ENCODE measurements at regions not wholly inside any gene's neighbourhood (a gene's known extent, or its start where the extent isn't known, plus 50 kb on each side); places are given as distances from the start of the nearest gene placed in this dataset.

DNA sequence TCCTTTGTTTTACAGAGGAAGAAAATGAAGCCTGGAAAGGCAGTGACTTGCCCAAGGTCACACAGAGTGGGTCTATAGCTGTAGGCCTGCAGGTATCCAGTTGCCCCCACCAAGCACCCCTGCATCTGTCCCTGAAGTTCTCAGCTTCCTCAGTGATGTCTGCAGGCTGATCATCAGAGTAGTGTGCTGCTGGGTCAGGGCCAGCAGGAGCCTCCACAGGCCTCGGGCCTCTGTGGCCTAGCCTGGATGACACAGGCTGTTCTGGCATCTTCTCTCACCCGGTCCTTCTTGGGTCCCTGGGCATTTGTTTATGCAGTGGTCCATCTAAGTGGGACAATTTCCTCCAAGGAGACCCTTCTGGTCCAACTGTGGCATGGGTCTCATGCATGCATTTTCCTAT, 74.8 kb upstream of the E2F8 start:
- Histone ChIP-seq H3K9me3 (ENCODE audit: insufficient read depth, low read length) (no peaks in the 10 kb centered on the region), H3K4me3 (ENCODE audit: insufficient read length, low read depth) (no peak overlapping the region), H3K9ac (ENCODE audit: insufficient read length, low read depth) (no peak overlapping the region), H3K27me3 (ENCODE audit: insufficient read depth, insufficient read length) (no peaks in the 10 kb centered on the region), H3K4me1 (ENCODE audit: insufficient read depth, insufficient read length) (no peaks in the 10 kb centered on the region), H3K36me3 (ENCODE audit: insufficient read depth, insufficient read length, low read length) (no peaks in the 10 kb centered on the region)
- TF ChIP-seq ZNF274 (IDR thresholded peaks at IDR 0.05; ENCODE audit: low read depth, low read length) (no peak), SUZ12 (IDR thresholded peaks at IDR 0.05; ENCODE audit: extremely low read depth, insufficient read depth, insufficient read length) (no peak), YY1 (IDR thresholded peaks at IDR 0.05; ENCODE audit: insufficient read depth, insufficient read length) (no peak)
- DNase-seq (ENCODE audit: low read depth, low spot score): no peak

- Histone ChIP-seq H3K4me3 (ENCODE audit: insufficient read length, low read depth) (no peak overlapping the region), H3K27me3 (ENCODE audit: insufficient read depth, insufficient read length) (no peaks in the 10 kb centered on the region), H3K4me1 (ENCODE audit: insufficient read depth, insufficient read length) (no peaks in the 10 kb centered on the region), H3K9me3 (ENCODE audit: insufficient read depth, low read length) (no peaks in the 10 kb centered on the region), H3K9ac (ENCODE audit: insufficient read length, low read depth) (no peak overlapping the region), H3K36me3 (ENCODE audit: insufficient read depth, insufficient read length, low read length) (no peaks in the 10 kb centered on the region)
- TF ChIP-seq SUZ12 (IDR thresholded peaks at IDR 0.05; ENCODE audit: extremely low read depth, insufficient read depth, insufficient read length) (no peak), YY1 (IDR thresholded peaks at IDR 0.05; ENCODE audit: insufficient read depth, insufficient read length) (no peak), ZNF274 (IDR thresholded peaks at IDR 0.05; ENCODE audit: low read depth, low read length) (no peak)
- DNase-seq (ENCODE audit: low read depth, low spot score): no peak
Observed at GRCh38 chr11:19313140-19313539, 72.4 kb upstream of the E2F8 start.

DNA sequence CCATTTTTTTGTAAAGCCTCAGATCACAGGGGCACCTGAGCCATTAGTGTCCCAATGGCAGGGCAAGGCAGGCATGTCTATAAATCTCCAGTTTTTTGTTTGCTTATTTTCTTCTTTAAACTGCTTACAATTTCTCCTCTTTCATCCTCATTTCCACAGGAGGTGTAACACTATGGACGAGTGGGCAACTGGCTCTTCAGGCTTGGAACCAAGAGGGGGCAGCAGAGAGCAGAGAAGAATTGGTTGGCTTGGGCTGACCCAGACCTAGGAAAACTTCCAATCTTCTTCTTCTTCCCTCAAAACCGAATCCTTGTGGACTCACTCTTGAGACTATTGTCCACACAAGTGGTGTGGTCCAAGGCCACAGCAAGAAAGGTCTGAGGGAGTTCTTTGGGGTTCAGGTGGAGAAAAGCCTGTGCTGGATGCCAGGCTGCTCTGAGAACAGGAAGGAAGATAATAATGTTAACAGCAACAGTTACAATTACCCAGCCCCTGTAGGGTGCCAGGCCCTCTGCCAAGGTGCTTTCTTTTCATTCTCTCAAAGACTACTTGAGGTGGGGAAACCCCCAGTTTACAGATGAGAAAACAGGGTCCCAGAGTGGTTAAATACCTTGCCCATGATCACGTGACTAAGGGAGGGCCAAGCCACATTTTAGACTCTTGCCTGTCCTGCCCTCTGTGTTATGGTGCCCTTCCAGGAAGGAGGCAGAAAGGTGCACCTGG, 70.7 kb upstream of the E2F8 start:
- Histone ChIP-seq H3K9me3 (ENCODE audit: insufficient read depth, low read length) (no peaks in the 10 kb centered on the region), H3K36me3 (ENCODE audit: insufficient read depth, insufficient read length, low read length) (no peaks in the 10 kb centered on the region), H3K4me1 (ENCODE audit: insufficient read depth, insufficient read length) (no peaks in the 10 kb centered on the region), H3K9ac (ENCODE audit: insufficient read length, low read depth) (no peak overlapping the region), H3K27me3 (ENCODE audit: insufficient read depth, insufficient read length) (no peaks in the 10 kb centered on the region), H3K4me3 (ENCODE audit: insufficient read length, low read depth) (no peak overlapping the region)
- peak; percentile 23 for DNase-seq (ENCODE audit: low read depth, low spot score)
- TF ChIP-seq YY1 (IDR thresholded peaks at IDR 0.05; ENCODE audit: insufficient read depth, insufficient read length) (no peak), ZNF274 (IDR thresholded peaks at IDR 0.05; ENCODE audit: low read depth, low read length) (no peak), SUZ12 (IDR thresholded peaks at IDR 0.05; ENCODE audit: extremely low read depth, insufficient read depth, insufficient read length) (no peak)

- DNase-seq (ENCODE audit: low read depth, low spot score): no peak
- Histone ChIP-seq H3K4me3 (ENCODE audit: insufficient read length, low read depth) (no peak overlapping the region), H3K27me3 (ENCODE audit: insufficient read depth, insufficient read length) (no peaks in the 10 kb centered on the region), H3K9ac (ENCODE audit: insufficient read length, low read depth) (no peak overlapping the region), H3K36me3 (ENCODE audit: insufficient read depth, insufficient read length, low read length) (no peaks in the 10 kb centered on the region), H3K4me1 (ENCODE audit: insufficient read depth, insufficient read length) (no peaks in the 10 kb centered on the region), H3K9me3 (ENCODE audit: insufficient read depth, low read length) (no peaks in the 10 kb centered on the region)
- TF ChIP-seq YY1 (IDR thresholded peaks at IDR 0.05; ENCODE audit: insufficient read depth, insufficient read length): no peak
Observed at GRCh38 chr11:19307498-19307897, 66.8 kb upstream of the E2F8 start.

- TF ChIP-seq YY1 (IDR thresholded peaks at IDR 0.05; ENCODE audit: insufficient read depth, insufficient read length) (no peak), SUZ12 (IDR thresholded peaks at IDR 0.05; ENCODE audit: extremely low read depth, insufficient read depth, insufficient read length) (no peak), ZNF274 (IDR thresholded peaks at IDR 0.05; ENCODE audit: low read depth, low read length) (no peak)
- H3K27me3 ChIP-seq (ENCODE audit: insufficient read depth, insufficient read length): no peaks in the 10 kb centered on the region
- no peak for DNase-seq (ENCODE audit: low read depth, low spot score)
- no peaks in the 10 kb centered on the region for H3K9me3 ChIP-seq (ENCODE audit: insufficient read depth, low read length)
- H3K4me1 ChIP-seq (ENCODE audit: insufficient read depth, insufficient read length): no peaks in the 10 kb centered on the region
- H3K9ac ChIP-seq (ENCODE audit: insufficient read length, low read depth): no peak overlapping the region
- no peaks in the 10 kb centered on the region for H3K36me3 ChIP-seq (ENCODE audit: insufficient read depth, insufficient read length, low read length)
- no peak overlapping the region for H3K4me3 ChIP-seq (ENCODE audit: insufficient read length, low read depth)
Observed at GRCh38 chr11:19306179-19306944, 65.6 kb upstream of the E2F8 start.

DNA sequence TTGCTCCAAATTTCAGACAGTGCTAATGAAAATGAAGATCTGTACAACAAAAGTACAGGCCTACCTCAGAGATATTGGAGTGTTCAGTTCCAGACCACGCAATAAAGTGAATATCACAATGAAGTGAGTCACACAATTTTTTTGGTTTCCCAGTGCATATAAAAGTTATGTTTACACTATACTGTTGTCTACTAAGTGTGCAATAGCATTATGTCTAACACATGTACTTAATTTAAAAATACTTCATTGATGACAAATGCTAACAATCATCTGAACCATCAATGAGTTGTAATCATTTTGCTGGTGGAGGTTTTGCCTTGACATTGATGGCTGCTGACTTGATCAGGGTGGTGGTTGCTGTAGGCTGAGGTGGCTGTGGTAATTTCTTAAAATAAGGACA, 60.6 kb upstream of the E2F8 start:
- Histone ChIP-seq H3K4me3 (ENCODE audit: insufficient read length, low read depth) (no peak overlapping the region), H3K4me1 (ENCODE audit: insufficient read depth, insufficient read length) (no peaks in the 10 kb centered on the region), H3K27me3 (ENCODE audit: insufficient read depth, insufficient read length) (no peaks in the 10 kb centered on the region), H3K9me3 (ENCODE audit: insufficient read depth, low read length) (no peaks in the 10 kb centered on the region), H3K9ac (ENCODE audit: insufficient read length, low read depth) (no peak overlapping the region), H3K36me3 (ENCODE audit: insufficient read depth, insufficient read length, low read length) (no peaks in the 10 kb centered on the region)
- no peak for TF ChIP-seq ZNF274 (IDR thresholded peaks at IDR 0.05; ENCODE audit: low read depth, low read length)
- TF ChIP-seq YY1 (IDR thresholded peaks at IDR 0.05; ENCODE audit: insufficient read depth, insufficient read length): no peak
- no peak for DNase-seq (ENCODE audit: low read depth, low spot score)

DNA sequence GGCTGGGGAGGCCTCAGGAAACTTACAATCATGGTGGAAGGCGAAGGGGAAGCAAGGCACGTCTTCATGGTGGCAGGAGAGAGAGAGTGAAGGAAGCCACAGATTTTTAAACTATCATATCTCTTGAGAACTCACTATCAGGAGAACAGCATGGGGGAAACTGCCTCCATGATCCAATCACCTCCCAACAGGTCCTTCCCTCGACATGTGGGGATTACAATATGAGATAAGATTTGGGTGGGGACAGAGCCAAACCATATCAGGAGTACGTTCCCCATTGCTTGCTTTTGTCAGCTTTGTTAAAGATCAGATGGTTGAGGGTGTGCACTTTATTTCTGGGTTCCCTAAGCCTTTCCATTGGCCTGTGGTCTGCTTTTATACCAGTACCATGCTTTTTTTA, 53.7 kb upstream of the E2F8 start:
- TF ChIP-seq SUZ12 (IDR thresholded peaks at IDR 0.05; ENCODE audit: extremely low read depth, insufficient read depth, insufficient read length) (no peak), YY1 (IDR thresholded peaks at IDR 0.05; ENCODE audit: insufficient read depth, insufficient read length) (no peak), ZNF274 (IDR thresholded peaks at IDR 0.05; ENCODE audit: low read depth, low read length) (no peak)
- Histone ChIP-seq H3K36me3 (ENCODE audit: insufficient read depth, insufficient read length, low read length) (no peaks in the 10 kb centered on the region), H3K9ac (ENCODE audit: insufficient read length, low read depth) (no peak overlapping the region), H3K4me1 (ENCODE audit: insufficient read depth, insufficient read length) (no peaks in the 10 kb centered on the region), H3K9me3 (ENCODE audit: insufficient read depth, low read length) (no peaks in the 10 kb centered on the region), H3K4me3 (ENCODE audit: insufficient read length, low read depth) (no peak overlapping the region), H3K27me3 (ENCODE audit: insufficient read depth, insufficient read length) (no peaks in the 10 kb centered on the region)
- no peak for DNase-seq (ENCODE audit: low read depth, low spot score)
